NCI-H1092 treated with DMSO at 0.1 percent for 48 hours (cell line): ENCODE measurements at regions not wholly inside any gene's neighbourhood (a gene's known extent, or its start where the extent isn't known, plus 50 kb on each side); places are given as distances from the start of the nearest gene placed in this dataset.

Experiments used
- DNase-seq: peaks from one replicate; lab custom pipeline; 2025; lab: John Stamatoyannopoulos, UW

GRCh38 chr14:85788470-85789233 lies 258.7 kb downstream of the FLRT2 start:
- DNase-seq = no peak

GRCh38 chr14:85766295-85766694 lies 236.4 kb downstream of the FLRT2 start:
- no peak for DNase-seq

- DNase-seq = no peak
Observed at GRCh38 chr14:85764822-85765221, 234.9 kb downstream of the FLRT2 start.

- DNase-seq = peak; percentile 14
Observed at GRCh38 chr14:85762526-85762925, 232.6 kb downstream of the FLRT2 start.

GRCh38 chr14:85752175-85752574 lies 222.2 kb downstream of the FLRT2 start:
- DNase-seq = no peak

GRCh38 chr14:85744573-85744972 lies 214.6 kb downstream of the FLRT2 start:
- no peak for DNase-seq

- no peak for DNase-seq
Observed at GRCh38 chr14:85732031-85732430, 202.1 kb downstream of the FLRT2 start.

GRCh38 chr14:85731186-85731585 lies 201.2 kb downstream of the FLRT2 start:
- no peak for DNase-seq

GRCh38 chr14:85728476-85729065 lies 198.6 kb downstream of the FLRT2 start:
- no peak for DNase-seq

GRCh38 chr14:85714069-85714468 lies 184.1 kb downstream of the FLRT2 start:
- no peak for DNase-seq

GRCh38 chr14:85711620-85712019 lies 181.7 kb downstream of the FLRT2 start:
- no peak for DNase-seq
